ENCODE measurements at regions not wholly inside any gene's neighbourhood (a gene's known extent, or its start where the extent isn't known, plus 50 kb on each side); places are given as distances from the start of the nearest gene placed in this dataset.

GRCh38 chr3:72698154-72698917, 149.9 kb downstream of the SHQ1 start:
- no peak for DNase-seq

GRCh38 chr3:72697717-72698116, 150.5 kb downstream of the SHQ1 start:
- DNase-seq = no peak

DNA sequence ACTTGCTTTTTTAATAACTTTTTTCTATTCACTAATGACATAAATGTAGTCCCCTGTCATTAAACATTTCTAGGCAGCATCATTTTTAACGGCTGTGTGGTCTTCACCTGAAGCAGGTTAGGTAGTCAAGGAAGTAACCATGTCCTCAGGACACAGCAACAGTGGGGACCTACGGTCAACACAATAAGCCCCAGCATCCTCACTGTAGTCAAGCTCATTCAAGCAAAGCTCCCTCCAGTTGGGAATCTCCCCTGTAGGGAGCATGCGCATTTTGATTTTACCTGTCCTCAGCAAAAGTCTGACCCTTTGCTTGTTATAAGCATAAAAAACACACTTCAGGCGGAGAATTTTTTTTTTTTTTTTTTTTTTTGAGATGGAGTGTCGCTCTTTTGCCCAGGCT, 151.4 kb downstream of the SHQ1 start:
- DNase-seq = no peak

DNA sequence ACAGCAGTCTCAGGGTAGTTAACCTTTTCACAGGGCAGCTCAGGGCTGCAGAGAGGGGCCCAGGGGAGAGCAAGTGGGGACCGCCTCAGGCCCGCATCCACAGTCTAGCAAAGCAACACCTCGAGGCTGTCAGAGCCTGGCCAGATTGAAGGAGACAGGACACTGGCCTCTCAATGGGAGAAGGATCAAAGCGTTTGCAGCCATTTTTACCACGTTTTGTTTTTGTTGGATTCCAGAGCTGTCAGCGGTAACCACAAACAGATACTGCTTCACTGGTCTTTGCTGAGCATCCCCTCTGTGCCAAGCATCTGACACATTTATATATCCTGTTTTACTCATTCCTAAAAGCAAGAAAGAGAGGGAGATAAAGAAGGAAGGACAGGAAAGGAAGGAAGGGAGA, 153.8 kb downstream of the SHQ1 start:
- no peak for DNase-seq

GRCh38 chr3:72692990-72693389, 155.3 kb downstream of the SHQ1 start:
- no peak for DNase-seq

- no peak for DNase-seq
These were observed 157.6 kb downstream of the SHQ1 start for GRCh38 chr3:72690629-72691028.

GRCh38 chr3:72682936-72683452, 165.3 kb downstream of the SHQ1 start:
- DNase-seq = no peak

- DNase-seq = no peak
These were observed 166.6 kb downstream of the SHQ1 start for GRCh38 chr3:72681598-72681997.

GRCh38 chr3:72680766-72681165, 167.5 kb downstream of the SHQ1 start:
- DNase-seq = no peak

- DNase-seq = no peak
These were observed 168.6 kb downstream of the SHQ1 start for GRCh38 chr3:72679540-72680198.

DNA sequence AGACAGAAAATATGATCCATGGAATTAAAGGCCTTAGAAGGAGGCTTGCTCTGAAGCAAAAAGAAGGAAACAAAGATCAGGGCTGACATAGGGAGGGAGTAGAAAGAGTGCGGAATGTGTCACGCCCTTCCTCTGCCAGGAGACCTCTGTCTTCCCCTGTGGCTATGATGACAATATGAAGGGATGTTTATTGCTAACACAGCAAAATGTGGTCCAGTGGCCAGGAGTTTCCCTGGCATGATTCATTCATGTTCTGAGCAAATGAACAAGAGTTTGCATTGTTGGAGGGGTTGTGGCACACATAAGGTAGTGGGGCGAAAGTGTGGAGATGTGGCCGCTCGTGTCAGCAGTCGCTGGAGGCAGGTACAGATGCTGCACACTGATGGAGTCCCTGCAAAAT, 169.4 kb downstream of the SHQ1 start:
- DNase-seq = no peak

DNA sequence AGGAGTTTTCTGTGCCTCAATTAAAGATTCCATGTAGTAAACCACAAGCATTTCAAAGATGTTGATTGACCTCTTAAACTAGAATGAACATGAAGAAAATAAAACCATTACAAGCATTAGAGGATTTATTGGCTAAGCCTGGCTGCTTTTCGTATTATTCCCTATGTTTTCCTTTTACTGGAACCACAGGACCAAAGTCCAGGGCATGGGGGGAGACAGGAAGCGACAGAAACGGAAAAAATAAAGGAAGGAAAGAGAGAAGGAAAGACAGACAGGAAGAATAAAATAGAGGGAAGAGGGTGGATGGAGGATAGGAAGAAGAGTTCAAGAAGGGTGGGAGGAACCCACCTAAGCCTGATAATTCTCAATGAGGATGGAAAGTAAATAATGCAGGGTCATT, 169.9 kb downstream of the SHQ1 start:
- no peak for DNase-seq

GRCh38 chr3:72675243-72675642, 173.0 kb downstream of the SHQ1 start:
- no peak for DNase-seq

- DNase-seq = no peak
These were observed 175.1 kb downstream of the SHQ1 start for GRCh38 chr3:72673011-72673771.

DNA sequence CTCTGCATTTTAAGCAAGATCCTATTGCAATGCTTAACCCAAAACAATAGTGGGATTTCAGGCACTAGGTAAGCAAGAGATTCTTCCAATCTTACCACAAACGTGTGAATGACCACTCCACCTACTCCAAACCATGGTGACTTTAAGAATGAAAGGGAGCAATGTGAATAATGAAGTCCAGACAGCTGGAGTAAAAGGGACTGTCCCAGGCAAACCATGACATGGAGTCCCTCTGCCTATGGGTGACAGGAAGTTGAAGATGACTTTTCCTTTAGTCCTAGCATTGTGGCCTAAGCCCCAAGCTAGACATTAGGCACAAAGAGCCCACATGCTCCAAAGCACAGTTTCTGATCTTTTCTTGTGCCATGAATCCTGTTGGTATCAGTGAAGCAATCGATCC, 179.0 kb downstream of the SHQ1 start:
- DNase-seq = no peak

DNA sequence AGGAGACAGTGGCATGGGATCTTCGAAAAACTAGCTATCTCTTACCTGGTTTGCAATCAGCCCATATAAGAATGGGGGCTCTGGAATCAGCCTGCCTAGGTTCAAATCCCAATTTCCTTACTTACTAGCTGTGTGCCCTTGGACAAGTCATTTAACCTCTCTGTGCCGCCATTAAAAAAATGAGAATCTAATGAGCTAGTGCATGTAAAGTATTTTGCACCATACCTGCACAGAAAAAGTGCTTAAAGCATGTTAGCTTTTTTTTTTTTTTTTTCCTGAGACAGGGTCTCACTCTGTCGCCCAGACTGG, 181.8 kb downstream of the SHQ1 start:
- DNase-seq = no peak

DNA sequence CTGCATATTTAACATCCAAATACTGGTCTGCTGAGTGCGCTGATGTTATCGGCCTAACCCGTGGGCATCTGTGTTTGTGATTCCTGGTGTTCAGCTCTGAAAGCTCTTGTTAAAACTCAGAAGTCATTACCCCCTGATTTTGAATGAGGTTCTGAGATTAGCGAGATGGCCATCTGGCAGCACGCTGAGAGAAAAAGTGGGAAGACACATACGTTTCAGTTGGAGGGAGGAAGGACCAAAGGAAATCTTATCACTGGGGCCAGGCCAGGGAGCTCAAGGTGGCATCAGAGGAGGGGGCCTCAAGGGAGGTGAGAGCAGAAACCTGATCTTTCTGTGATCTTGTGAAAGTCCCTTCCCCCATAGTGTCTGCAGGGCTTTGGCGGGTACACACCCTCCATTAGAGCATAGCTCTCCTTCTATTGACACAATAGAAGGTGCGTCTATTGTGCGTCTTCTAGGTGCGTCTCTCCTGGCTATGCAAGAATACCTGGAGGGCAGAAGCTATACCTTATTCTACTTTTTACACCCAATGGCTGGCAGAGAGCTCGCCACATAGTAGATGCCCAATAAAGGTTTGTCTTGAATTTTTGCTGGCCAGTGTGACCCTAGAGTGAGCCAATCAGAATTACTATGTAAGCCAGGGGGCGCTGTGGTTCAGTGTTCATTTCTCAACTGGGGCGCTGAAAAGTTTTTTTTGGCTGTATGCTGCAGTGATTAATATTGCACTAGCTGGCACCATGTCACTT, 182.4 kb downstream of the SHQ1 start:
- DNase-seq = peak; percentile 72 to 75

- DNase-seq = no peak
These were observed 183.1 kb downstream of the SHQ1 start for GRCh38 chr3:72665103-72665502.

- DNase-seq = no peak
These were observed 183.9 kb downstream of the SHQ1 start for GRCh38 chr3:72664184-72664975.

DNA sequence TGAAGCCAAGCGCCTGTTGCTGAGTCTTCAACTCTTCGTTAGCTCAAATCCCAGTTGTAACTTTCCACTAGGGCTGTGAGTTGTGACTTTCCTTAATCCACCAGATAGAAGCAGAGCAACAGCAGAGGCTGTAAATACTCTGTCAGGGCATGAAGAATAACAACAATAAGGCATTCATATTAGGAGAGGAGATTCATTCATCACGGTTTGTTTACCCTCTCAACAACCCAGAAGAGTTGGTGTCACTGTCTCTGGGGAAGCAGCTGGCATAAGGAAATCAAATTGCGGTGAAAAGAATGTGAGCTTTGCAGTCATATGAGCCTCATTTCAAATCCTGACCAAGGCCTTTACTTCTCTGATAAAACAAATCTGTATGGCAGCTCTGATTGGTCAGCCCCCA, 184.8 kb downstream of the SHQ1 start:
- DNase-seq = no peak

- no peak for DNase-seq
These were observed 187.2 kb downstream of the SHQ1 start for GRCh38 chr3:72661115-72661457.

Data from activated T-cell treated with anti-CD3 and anti-CD28 coated beads, Interleukin-2, amount 50 U/mL, for 48 hours (primary cell).